NCI-H146 treated with DMSO at 0.1 percent for 48 hours (cell line): ENCODE measurements at regions not wholly inside any gene's neighbourhood (a gene's known extent, or its start where the extent isn't known, plus 50 kb on each side); places are given as distances from the start of the nearest gene placed in this dataset.
"Not testable (repeated sequence)": the region's sequence is repeated elsewhere in the genome, so short reads cannot be mapped to it uniquely, and the experiment has no call there.

ENCODE experiments used
- DNase-seq: peaks from one replicate; lab custom pipeline; 2025; ENCODE audit not compliant: unreplicated experiment; lab: John Stamatoyannopoulos, UW

DNA sequence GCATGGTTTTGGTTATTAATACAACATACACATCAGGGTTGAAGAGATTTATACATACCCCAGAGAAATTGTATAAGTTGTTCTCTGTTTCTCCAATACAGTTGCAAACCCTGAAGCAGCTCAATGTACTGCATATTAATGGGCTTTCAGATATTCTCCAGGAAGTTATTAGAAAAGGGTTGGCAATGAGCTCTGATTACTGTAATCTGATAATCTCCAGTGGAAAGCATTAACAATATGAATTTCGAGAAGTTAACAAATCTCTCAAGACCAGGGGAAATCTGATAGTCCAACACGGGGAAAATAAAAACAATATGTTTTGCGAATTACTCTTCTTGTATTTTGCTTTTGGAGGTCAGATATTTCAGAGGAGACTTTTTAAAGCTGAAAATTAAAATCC is 950.1 kb downstream of the TBL1XR1 start:
- DNase-seq: no peak

DNA sequence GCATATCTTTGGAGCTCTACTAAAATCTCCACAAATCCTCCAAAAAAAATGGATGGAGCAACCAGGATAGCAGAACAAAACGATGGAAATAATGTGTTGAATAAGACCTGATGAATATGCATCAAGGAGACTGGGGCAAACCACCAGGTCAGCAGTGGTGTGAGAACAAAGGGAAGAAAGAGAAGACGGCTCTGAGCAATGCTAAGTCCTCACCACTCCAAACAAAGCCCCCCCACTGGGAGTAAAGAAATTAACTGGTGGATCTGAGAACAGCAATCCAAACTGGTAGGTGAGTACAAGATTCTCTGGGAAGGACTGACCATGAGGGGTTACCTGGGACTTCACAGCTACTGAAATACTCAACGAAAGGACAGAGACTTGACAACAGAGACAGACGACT is 977.3 kb downstream of the TBL1XR1 start:
- DNase-seq: no peak

GRCh38 chr3:176214758-176215157 is 982.5 kb downstream of the TBL1XR1 start:
- DNase-seq: no peak

GRCh38 chr3:176213314-176213713 is 984.0 kb downstream of the TBL1XR1 start:
- DNase-seq: not testable (repeated sequence)

DNA sequence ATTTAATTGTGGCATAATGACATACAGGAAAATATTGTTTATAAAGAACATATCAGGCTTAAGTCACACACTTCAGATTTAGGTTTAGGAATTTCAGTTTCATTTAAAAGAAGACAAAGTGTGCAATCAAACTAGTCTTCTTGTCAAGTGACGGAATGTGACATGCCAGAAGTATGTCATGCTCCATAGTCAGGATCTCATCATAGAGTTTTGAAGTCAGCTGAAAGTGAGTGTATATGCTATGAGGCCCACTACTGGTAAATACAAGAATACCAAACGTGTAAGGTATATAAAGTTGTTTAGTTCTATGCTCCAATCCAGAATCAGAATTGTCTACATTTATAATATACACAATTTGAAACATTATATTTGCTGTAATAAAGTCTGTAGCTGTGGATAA is 988.4 kb downstream of the TBL1XR1 start:
- no peak for DNase-seq

DNA sequence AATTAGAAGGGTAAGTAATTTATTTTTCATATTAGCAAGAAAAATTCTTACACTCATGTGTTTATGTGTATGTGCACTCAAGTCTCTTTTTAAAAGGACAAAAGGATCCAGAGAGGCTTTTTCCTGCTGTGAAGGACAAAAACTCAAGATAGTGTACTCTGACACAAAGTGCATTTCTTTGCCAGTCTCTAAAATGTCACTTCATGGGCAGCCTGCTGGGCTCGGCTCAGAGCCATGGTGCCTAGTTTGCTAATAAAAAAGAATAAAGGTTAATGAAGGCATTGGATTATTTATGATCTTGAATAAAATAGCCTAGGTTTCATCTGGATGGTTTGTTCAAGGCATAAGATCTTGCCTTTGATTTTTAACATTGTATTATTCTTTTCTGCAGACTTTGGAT is 989.0 kb downstream of the TBL1XR1 start:
- no peak for DNase-seq

GRCh38 chr3:176206809-176207208 is 990.5 kb downstream of the TBL1XR1 start:
- DNase-seq: no peak

GRCh38 chr3:176202652-176203051 is 994.6 kb downstream of the TBL1XR1 start:
- DNase-seq: no peak

- DNase-seq: no peak
Measured at GRCh38 chr3:176193032-176193730, 1004.1 kb downstream of the TBL1XR1 start.

- DNase-seq: no peak
Measured at GRCh38 chr3:176190755-176191154, 1006.5 kb downstream of the TBL1XR1 start.

DNA sequence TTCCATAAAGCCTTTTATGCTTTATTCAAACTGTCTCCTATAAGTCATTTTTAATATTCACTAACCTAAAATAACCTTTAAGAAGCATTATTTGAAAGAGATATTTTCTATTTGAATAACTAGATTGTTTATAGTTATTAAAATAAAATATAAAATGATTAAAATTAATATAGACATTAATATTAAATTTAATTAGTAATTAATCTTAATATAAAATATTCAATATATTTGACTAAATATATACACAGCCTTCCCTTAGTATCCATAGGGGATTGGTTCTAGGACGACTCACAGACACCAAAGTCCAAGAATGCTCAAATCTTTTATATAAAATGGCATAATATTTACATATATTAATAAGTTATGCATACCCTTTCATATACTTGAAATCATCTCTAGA is 1014.1 kb downstream of the TBL1XR1 start:
- DNase-seq: no peak

DNA sequence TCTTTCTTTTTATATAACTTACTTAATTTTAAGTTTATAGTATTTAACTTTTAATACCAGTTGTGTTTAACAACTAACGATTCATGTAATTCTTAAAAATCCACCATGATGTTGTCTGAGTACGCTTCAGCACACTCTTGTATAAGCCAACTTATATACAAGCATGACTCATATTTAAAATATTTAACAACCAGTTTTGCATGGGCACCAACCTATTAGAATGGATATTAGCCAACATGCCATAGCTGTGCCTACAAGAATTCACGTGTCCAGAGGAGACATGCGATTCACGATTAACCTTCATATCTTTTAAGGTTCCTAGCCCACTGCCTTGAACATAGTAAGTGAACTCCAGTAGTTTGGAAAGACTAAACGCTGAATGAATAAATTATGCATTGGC is 1023.2 kb downstream of the TBL1XR1 start:
- no peak for DNase-seq

- DNase-seq: no peak
Measured at GRCh38 chr3:176172492-176172891, 1024.8 kb downstream of the TBL1XR1 start.

DNA sequence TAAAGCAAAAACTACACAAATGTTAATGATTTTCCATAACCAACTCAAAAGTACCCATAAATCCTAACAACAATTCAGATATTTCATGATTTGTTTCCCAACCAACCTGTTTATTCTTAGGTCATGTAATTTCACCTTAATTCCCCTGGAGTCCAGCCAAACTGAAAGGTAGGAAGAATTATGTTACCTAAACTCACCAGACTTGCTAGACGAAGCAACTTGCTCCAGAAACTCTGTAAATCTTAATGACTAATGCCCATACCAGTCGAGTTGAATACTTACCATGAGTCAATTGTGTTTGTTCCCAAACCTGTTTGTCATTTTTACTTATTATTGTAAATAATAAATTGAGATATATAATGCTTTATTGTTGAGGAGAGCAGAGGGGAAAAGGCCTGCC is 1030.0 kb downstream of the TBL1XR1 start:
- no peak for DNase-seq

DNA sequence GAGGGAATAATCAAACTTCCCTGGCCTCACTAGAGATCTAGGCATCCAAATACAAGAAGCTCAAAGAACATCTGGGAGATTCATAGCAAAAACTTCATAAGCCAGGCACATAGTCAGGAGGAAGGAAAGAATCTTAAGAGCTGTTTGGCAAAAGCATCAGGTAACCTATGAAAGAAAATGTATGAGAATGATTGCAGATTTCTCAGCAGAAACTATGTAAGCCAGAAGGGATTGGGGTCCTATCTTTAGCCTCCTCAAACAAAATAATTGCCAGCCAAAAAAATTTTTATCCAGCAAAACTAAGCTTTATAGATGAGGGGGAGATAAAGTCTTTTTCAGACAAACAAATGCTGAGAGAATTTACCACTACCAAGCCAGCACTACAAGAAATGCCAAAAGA is 1036.3 kb downstream of the TBL1XR1 start:
- DNase-seq: no peak

GRCh38 chr3:176159796-176160195 is 1037.5 kb downstream of the TBL1XR1 start:
- no peak for DNase-seq

- no peak for DNase-seq
Measured at GRCh38 chr3:176155012-176155411, 1042.3 kb downstream of the TBL1XR1 start.

- DNase-seq: no peak
Measured at GRCh38 chr3:176149567-176149966, 1047.7 kb downstream of the TBL1XR1 start.

DNA sequence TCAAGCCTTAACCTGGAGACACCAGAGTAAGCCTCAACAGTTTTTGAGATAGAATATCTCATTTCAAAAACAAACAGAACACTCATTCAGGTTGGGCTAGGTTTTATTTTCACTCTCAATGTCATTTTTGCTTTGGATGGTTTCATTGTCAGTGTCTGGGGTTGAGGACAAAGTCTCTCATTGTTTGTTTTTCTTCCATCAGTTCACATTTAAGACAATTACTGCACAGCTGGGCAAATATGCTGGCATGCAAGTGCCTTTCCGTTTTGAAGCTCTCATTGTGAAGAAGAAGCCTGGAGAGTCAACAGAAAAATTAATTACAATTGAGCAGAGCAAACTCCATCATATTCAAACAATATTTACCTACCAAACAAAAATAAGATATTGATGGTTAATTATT is 1050.0 kb downstream of the TBL1XR1 start:
- peak; percentile 100 for DNase-seq

- DNase-seq: no peak
Measured at GRCh38 chr3:176141837-176142236, 1055.4 kb downstream of the TBL1XR1 start.

- DNase-seq: no peak
Measured at GRCh38 chr3:176120507-176120906, 1076.8 kb downstream of the TBL1XR1 start.

GRCh38 chr3:176119826-176120225 is 1077.5 kb downstream of the TBL1XR1 start:
- DNase-seq: no peak

DNA sequence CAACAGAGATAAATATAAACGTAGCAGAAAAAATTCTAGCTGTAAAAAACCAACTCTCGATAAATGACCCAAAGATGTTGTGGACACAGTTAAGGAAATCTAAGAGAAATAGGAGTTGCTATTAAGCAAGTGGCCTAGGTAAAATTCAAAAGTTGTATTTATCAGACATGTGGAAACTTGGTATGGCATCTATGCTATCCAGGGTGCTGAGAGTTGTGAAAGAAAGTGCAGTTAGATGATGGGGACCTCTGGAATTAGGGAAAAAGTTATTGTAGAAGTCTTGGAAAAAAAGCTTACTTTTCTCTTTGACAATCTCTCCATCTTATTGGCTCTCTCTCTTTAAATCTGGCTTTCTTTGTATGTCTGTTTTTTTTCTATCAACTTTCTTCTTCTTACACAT is 1090.9 kb downstream of the TBL1XR1 start:
- no peak for DNase-seq
